ENCODE measurements at regions not wholly inside any gene's neighbourhood (a gene's known extent, or its start where the extent isn't known, plus 50 kb on each side); places are given as distances from the start of the nearest gene placed in this dataset.

GRCh38 chr18:44582456-44582855, 98.2 kb upstream of the SETBP1 start:
- Histone ChIP-seq H3K9me3 (ENCODE audit: control insufficient read depth, low read length) (no peaks in the 10 kb centered on the region), H3K9ac (ENCODE audit: extremely low read depth, low read length, poor library complexity, severe bottlenecking) (no peak overlapping the region), H3K27me3 (ENCODE audit: control insufficient read depth, insufficient read depth, low read length, poor library complexity, severe bottlenecking) (no peaks in the 10 kb centered on the region), H3K27ac (ENCODE audit: low read depth, low read length) (no peak overlapping the region), H3K36me3 (ENCODE audit: control insufficient read depth, insufficient read depth, low read length) (no peaks in the 10 kb centered on the region), H3K4me1 (ENCODE audit: control insufficient read depth, insufficient read depth, low read length) (no peaks in the 10 kb centered on the region), H3K4me3 (ENCODE audit: low read length) (no peak overlapping the region)
- H3K4me1 Mint-ChIP-seq: peaks cover 2% of the 10 kb centered on the region
- no peaks in the 10 kb centered on the region for H3K36me3 Mint-ChIP-seq (ENCODE audit: low read depth)
- H3K4me3 Mint-ChIP-seq: no peak overlapping the region
- no peak overlapping the region for H3K27ac Mint-ChIP-seq
- DNase-seq: no peak
- H3K9me3 Mint-ChIP-seq: peaks cover 5% of the 10 kb centered on the region
- TF ChIP-seq, protein P1, sequence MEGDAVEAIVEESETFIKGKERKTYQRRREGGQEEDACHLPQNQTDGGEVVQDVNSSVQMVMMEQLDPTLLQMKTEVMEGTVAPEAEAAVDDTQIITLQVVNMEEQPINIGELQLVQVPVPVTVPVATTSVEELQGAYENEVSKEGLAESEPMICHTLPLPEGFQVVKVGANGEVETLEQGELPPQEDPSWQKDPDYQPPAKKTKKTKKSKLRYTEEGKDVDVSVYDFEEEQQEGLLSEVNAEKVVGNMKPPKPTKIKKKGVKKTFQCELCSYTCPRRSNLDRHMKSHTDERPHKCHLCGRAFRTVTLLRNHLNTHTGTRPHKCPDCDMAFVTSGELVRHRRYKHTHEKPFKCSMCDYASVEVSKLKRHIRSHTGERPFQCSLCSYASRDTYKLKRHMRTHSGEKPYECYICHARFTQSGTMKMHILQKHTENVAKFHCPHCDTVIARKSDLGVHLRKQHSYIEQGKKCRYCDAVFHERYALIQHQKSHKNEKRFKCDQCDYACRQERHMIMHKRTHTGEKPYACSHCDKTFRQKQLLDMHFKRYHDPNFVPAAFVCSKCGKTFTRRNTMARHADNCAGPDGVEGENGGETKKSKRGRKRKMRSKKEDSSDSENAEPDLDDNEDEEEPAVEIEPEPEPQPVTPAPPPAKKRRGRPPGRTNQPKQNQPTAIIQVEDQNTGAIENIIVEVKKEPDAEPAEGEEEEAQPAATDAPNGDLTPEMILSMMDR (conservative IDR thresholded peaks at IDR 0.05): no peak
- H3K27me3 Mint-ChIP-seq (ENCODE audit: insufficient read depth): peaks cover 2% of the 10 kb centered on the region

GRCh38 chr18:44584900-44585299, 95.8 kb upstream of the SETBP1 start:
- Mint-ChIP-seq H3K27ac (no peak overlapping the region), H3K27me3 (ENCODE audit: insufficient read depth) (peaks cover 2% of the 10 kb centered on the region), H3K9me3 (peaks cover 5% of the 10 kb centered on the region), H3K4me1 (no peaks in the 10 kb centered on the region), H3K4me3 (no peak overlapping the region), H3K36me3 (ENCODE audit: low read depth) (no peaks in the 10 kb centered on the region)
- H3K4me1 ChIP-seq (ENCODE audit: control insufficient read depth, insufficient read depth, low read length): no peaks in the 10 kb centered on the region
- TF ChIP-seq, protein P1 (conservative IDR thresholded peaks at IDR 0.05): no peak
- H3K36me3 ChIP-seq (ENCODE audit: control insufficient read depth, insufficient read depth, low read length): no peaks in the 10 kb centered on the region
- no peaks in the 10 kb centered on the region for H3K27me3 ChIP-seq (ENCODE audit: control insufficient read depth, insufficient read depth, low read length, poor library complexity, severe bottlenecking)
- H3K27ac ChIP-seq (ENCODE audit: low read depth, low read length): no peak overlapping the region
- H3K9me3 ChIP-seq (ENCODE audit: control insufficient read depth, low read length): no peaks in the 10 kb centered on the region
- DNase-seq: no peak
- H3K9ac ChIP-seq (ENCODE audit: extremely low read depth, low read length, poor library complexity, severe bottlenecking): no peak overlapping the region
- no peak overlapping the region for H3K4me3 ChIP-seq (ENCODE audit: low read length)

- DNase-seq: no peak
- Mint-ChIP-seq H3K4me3 (no peak overlapping the region), H3K27ac (no peak overlapping the region), H3K9me3 (no peaks in the 10 kb centered on the region), H3K27me3 (ENCODE audit: insufficient read depth) (peaks cover 2% of the 10 kb centered on the region), H3K36me3 (ENCODE audit: low read depth) (no peaks in the 10 kb centered on the region), H3K4me1 (no peaks in the 10 kb centered on the region)
- Histone ChIP-seq H3K9ac (ENCODE audit: extremely low read depth, low read length, poor library complexity, severe bottlenecking) (no peak overlapping the region), H3K4me3 (ENCODE audit: low read length) (no peak overlapping the region), H3K27ac (ENCODE audit: low read depth, low read length) (no peak overlapping the region), H3K36me3 (ENCODE audit: control insufficient read depth, insufficient read depth, low read length) (no peaks in the 10 kb centered on the region), H3K27me3 (ENCODE audit: control insufficient read depth, insufficient read depth, low read length, poor library complexity, severe bottlenecking) (no peaks in the 10 kb centered on the region), H3K4me1 (ENCODE audit: control insufficient read depth, insufficient read depth, low read length) (no peaks in the 10 kb centered on the region), H3K9me3 (ENCODE audit: control insufficient read depth, low read length) (no peaks in the 10 kb centered on the region)
- 90 to 96% methylated on average over 2 to 4 of the region's 4 CpGs for WGBS, 2 experiments (ENCODE audit: insufficient coverage in 1 of 2, insufficient read length in 1 of 2)
- TF ChIP-seq, protein P1 (conservative IDR thresholded peaks at IDR 0.05): no peak
Observed at GRCh38 chr18:44586782-44587524, 93.7 kb upstream of the SETBP1 start.

Measured in endodermal cell (in vitro differentiated cells).